ENCODE measurements at regions not wholly inside any gene's neighbourhood (a gene's known extent, or its start where the extent isn't known, plus 50 kb on each side); places are given as distances from the start of the nearest gene placed in this dataset.

- TF ChIP-seq CTCF (IDR thresholded peaks at IDR 0.05; ENCODE audit: low read length) (no peak), EZH2phosphoT487 (IDR thresholded peaks at IDR 0.05; ENCODE audit: low read length) (no peak), EZH2 (optimal IDR thresholded peaks at IDR 0.05; ENCODE audit: low read depth, low read length) (no peak)
These were observed 50.0 kb upstream of the RASGRP1 start for GRCh38 chr15:38614621-38615020.

Data from MM.1S (cell line).